ENCODE measurements at regions not wholly inside any gene's neighbourhood (a gene's known extent, or its start where the extent isn't known, plus 50 kb on each side); places are given as distances from the start of the nearest gene placed in this dataset.

GRCh38 chr6:150738092-150738629 lies 127.3 kb upstream of the MTHFD1L start:
- no peaks in the 10 kb centered on the region for H3K9me3 Mint-ChIP-seq
- ATAC-seq (no peak), DNase-seq (no peak)
- no peak overlapping the region for H3K4me3 Mint-ChIP-seq
- H3K27ac Mint-ChIP-seq: no peak overlapping the region
- POLR2A ChIA-PET: no interaction called here
- H3K4me1 Mint-ChIP-seq: peaks cover 0 to 3% (median 0%) of the 10 kb centered on the region in 4 donors
- no peaks in the 10 kb centered on the region for H3K36me3 Mint-ChIP-seq
- H3K27me3 Mint-ChIP-seq: peaks cover 0 to 9% (median 3%) of the 10 kb centered on the region in 5 donors

DNA sequence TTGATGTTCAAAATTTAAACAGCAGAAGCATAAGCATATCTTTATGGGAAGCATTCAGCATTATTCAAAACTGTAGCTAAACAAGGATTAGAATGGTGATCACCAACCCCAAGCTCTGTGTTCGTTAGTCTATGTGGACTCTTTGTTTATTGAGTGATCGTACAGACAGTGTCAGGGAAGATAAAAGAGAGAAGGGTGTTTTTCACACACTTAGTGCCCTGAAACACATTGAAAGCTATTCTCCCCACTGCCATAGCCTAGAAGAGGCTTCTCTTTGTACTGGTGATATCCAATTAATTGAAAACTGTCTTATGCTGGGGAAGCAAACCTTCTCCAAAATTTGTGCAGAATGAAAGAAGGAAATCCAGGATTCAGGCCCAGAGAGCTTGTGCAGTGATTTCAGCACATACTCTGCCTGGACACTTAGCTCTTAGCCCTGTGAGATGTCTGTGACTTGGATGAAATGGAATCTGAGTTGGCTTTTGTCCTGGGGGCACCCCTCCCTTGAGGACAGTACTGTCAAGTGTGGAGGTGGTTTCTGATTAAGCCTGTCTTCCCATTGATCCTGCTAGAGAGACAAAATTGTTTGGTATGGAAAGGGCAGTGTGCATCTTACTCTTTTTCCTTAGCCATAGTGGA lies 125.7 kb upstream of the MTHFD1L start:
- H3K4me1 Mint-ChIP-seq: peaks cover 0 to 3% (median 0%) of the 10 kb centered on the region in 4 donors
- no peak overlapping the region for H3K27ac Mint-ChIP-seq
- POLR2A ChIA-PET: no interaction called here
- no peaks in the 10 kb centered on the region for H3K36me3 Mint-ChIP-seq
- H3K4me3 Mint-ChIP-seq: no peak overlapping the region
- no peak for ATAC-seq
- H3K9me3 Mint-ChIP-seq: no peaks in the 10 kb centered on the region
- H3K27me3 Mint-ChIP-seq: peaks cover 2 to 9% (median 4%) of the 10 kb centered on the region in 5 donors
- no peak for DNase-seq

GRCh38 chr6:150740453-150740852 lies 125.0 kb upstream of the MTHFD1L start:
- Mint-ChIP-seq H3K36me3 (no peaks in the 10 kb centered on the region), H3K4me1 (peaks cover 0 to 3% (median 0%) of the 10 kb centered on the region in 4 donors), H3K27me3 (peaks cover 2 to 9% (median 4%) of the 10 kb centered on the region in 5 donors), H3K9me3 (no peaks in the 10 kb centered on the region), H3K4me3 (no peak overlapping the region), H3K27ac (no peak overlapping the region)
- ATAC-seq (no peak), DNase-seq (no peak)
- POLR2A ChIA-PET: no interaction called here

- POLR2A ChIA-PET: no interaction called here
- H3K4me1 Mint-ChIP-seq: peaks cover 0 to 3% (median 0%) of the 10 kb centered on the region in 4 donors
- no peaks in the 10 kb centered on the region for H3K36me3 Mint-ChIP-seq
- no peak overlapping the region for H3K4me3 Mint-ChIP-seq
- no peaks in the 10 kb centered on the region for H3K9me3 Mint-ChIP-seq
- H3K27ac Mint-ChIP-seq: no peak overlapping the region
- no peak for DNase-seq
- peaks cover 2 to 10% (median 4%) of the 10 kb centered on the region in 5 donors for H3K27me3 Mint-ChIP-seq
- no peak for ATAC-seq
Observed at GRCh38 chr6:150741633-150742200, 123.8 kb upstream of the MTHFD1L start.

DNA sequence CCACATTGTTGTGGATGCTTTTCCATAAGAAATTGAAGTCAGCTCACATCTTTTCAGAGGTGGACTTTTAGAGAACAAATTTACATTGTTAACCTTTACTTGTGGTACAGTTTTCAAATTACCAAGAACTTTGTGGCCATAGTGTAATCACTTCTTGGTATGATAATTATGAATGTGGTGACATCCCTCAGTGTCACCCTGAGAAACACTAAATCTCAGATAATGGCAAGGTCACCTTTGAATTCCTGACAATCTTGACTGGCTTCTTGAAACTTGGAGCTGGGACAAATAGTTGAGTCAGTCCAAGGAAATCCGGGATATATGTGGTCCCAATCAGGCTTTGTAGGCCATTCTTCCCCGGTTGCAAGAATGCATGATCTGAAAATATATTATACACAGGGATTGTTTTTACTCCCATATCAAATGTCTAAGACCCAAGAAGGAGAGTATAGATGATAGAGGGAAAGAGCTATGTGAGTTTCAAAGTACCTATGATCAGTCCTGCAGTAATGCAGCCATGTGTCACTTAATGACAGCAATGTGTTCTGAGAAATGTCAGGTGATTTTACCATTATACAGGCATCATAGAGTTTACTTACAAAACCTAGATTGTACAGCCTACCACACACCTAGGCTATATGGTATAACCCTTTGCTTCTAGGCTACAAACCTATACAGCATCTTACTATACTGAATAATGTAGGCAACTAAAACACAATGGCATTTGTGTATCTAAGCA lies 120.8 kb upstream of the MTHFD1L start:
- no peaks in the 10 kb centered on the region for H3K9me3 Mint-ChIP-seq
- no peak for ATAC-seq

DNA sequence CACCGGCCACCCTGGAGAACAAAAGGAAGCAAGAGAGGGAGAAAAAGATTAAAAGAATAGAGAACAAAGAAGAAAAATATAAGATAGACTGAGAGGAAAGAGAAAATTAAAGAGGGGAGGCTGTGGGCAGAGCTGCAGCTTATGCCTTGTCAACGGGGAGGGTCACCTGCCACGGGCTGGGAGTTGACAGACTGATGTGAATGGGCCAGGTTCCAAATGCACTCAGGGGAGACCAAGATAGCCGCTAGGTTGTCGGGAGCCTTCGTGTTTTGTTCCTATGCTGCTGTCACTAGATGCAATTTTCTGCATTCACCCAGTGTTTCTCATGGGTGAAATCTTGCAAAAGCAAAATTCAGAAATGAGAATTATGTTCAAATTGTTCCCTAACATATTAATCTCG lies 119.6 kb upstream of the MTHFD1L start:
- POLR2A ChIA-PET: no interaction called here
- Mint-ChIP-seq H3K4me1 (peaks cover 0 to 3% (median 0%) of the 10 kb centered on the region in 4 donors), H3K36me3 (no peaks in the 10 kb centered on the region), H3K4me3 (no peak overlapping the region), H3K27ac (no peak overlapping the region), H3K9me3 (no peaks in the 10 kb centered on the region), H3K27me3 (peaks cover 1 to 14% (median 4%) of the 10 kb centered on the region in 5 donors)
- ATAC-seq (no peak), DNase-seq (no peak)

More for the DNA sequence above, 120.8 kb upstream of the MTHFD1L start:
- Mint-ChIP-seq H3K4me3 (no peak overlapping the region), H3K27me3 (peaks cover 2 to 14% (median 4%) of the 10 kb centered on the region in 5 donors), H3K36me3 (no peaks in the 10 kb centered on the region), H3K27ac (no peak overlapping the region), H3K4me1 (peaks cover 0 to 3% (median 0%) of the 10 kb centered on the region in 4 donors)
- no peak for DNase-seq
- POLR2A ChIA-PET: no interaction called here

GRCh38 chr6:150747155-150747554 lies 118.3 kb upstream of the MTHFD1L start:
- ATAC-seq (no peak), DNase-seq (no peak)
- Mint-ChIP-seq H3K36me3 (no peaks in the 10 kb centered on the region), H3K9me3 (no peaks in the 10 kb centered on the region), H3K27me3 (peaks cover 0 to 9% (median 0%) of the 10 kb centered on the region in 5 donors), H3K4me3 (no peak overlapping the region), H3K27ac (no peak overlapping the region), H3K4me1 (no peaks in the 10 kb centered on the region)
- POLR2A ChIA-PET: no interaction called here

DNA sequence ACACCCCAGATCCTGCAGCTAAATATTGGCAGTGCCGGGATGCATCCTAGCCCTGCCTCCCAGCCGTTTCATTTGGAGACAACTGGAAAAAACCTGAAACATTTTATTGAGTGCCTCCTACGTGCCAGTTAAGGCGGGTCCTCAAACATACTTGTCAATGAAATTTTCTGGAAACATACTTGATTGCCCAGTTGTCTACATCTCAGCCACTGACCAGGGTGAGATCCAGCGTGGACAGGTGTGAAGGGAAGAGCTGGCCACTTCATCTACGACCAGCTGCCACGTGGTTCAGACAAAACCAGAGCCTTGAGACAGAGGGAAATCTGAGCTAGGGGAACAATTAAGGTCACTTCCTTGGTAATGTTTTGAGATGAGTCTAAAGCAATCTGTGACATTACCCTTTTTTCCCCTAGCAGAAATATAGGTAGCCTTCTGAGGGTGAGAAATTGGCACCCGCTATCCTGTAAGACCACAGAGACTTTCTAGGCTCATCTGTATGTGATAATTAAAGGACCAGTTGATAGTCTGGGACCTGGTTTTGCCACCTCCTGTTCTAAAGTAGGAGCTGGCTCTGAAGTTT lies 116.3 kb upstream of the MTHFD1L start:
- Mint-ChIP-seq H3K36me3 (no peaks in the 10 kb centered on the region), H3K27me3 (peaks cover 0 to 9% (median 0%) of the 10 kb centered on the region in 5 donors), H3K9me3 (no peaks in the 10 kb centered on the region), H3K4me3 (no peak overlapping the region), H3K27ac (no peak overlapping the region), H3K4me1 (no peaks in the 10 kb centered on the region)
- no peak for DNase-seq
- no peak for ATAC-seq
- POLR2A ChIA-PET: no interaction called here

DNA sequence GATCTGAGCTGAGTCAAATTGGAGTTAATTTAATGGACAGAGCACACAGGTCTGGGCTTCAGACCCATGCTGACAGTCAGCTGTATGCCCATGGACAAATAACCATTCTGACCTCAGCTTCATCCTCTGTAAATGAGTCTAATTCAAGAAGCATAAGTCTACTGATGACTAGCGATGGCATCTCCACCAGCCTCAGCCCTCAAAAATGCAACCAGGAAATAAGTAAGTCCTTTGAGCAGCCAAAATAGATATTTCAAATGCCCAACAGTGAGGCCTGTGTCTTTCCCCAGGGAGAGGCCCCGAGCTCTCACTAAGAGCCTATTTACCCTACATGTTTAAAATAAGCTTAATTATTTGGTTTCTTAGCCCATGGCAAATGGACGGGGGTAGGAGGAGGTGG lies 114.2 kb upstream of the MTHFD1L start:
- no peak for ATAC-seq
- no peaks in the 10 kb centered on the region for H3K36me3 Mint-ChIP-seq
- DNase-seq: no peak
- no peak overlapping the region for H3K4me3 Mint-ChIP-seq
- no peaks in the 10 kb centered on the region for H3K4me1 Mint-ChIP-seq
- POLR2A ChIA-PET: interaction anchor here (0.5 kb wide), 1 partner anchor 19 kb away, joined by 3 read pairs; no protein-coding TSS in a partner anchor
- no peak overlapping the region for H3K27ac Mint-ChIP-seq
- peaks cover 0 to 5% (median 0%) of the 10 kb centered on the region in 5 donors for H3K27me3 Mint-ChIP-seq
- no peaks in the 10 kb centered on the region for H3K9me3 Mint-ChIP-seq

DNA sequence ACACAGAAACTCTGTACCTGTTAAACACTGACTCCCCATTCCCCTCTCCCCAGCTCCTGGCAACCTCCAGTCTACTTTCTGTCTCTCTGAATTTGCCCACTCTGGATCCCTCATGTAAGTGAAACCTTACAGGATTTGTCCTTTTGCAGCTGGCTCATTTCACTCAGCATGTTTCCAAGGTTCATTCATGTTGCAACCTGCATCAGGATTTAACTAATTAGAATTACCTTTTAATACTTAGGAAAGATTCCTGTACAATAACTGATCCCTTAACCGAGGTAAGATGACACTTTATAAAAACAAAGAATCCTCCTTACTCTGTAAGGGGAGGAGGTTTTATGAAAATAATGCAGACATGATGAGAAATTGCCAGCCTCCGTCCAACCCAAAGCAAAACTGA lies 113.1 kb upstream of the MTHFD1L start:
- Mint-ChIP-seq H3K4me1 (no peaks in the 10 kb centered on the region), H3K4me3 (no peak overlapping the region), H3K27me3 (peaks cover 0 to 5% (median 0%) of the 10 kb centered on the region in 5 donors), H3K9me3 (no peaks in the 10 kb centered on the region), H3K36me3 (no peaks in the 10 kb centered on the region), H3K27ac (no peak overlapping the region)
- POLR2A ChIA-PET: no interaction called here
- DNase-seq (no peak), ATAC-seq (no peak)

DNA sequence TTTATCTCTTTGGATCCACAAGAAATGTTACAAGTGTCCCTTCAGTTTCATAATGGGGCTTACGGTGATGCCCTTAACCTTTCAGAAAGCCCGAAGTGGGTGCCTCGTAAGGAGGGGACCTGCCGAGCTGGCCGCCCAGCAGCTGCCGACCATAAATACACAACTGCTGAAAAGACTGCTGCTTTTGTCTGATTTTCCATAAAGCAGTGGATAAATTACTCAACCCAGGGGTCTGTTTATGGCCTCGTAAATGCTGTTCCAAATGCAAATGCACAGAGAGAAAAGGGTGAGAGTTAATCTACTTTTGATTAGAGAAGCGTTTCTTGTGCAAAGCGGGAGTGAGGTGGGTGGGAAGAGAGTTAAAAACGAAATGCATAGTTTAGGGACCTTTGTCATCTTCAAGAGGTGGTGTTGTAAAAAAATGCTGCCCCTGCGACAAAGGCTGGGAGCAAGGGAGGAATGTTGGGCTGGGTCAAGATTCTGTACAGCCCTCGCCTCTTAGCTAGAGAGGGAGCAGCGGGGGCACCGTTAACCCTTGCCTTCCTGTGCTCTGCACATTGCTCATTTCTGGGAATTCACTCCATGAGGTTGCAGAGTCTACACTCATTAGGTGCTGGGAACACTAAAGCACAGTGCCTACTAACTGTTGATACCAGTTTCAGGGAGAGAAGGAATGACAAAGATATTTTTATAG lies 112.0 kb upstream of the MTHFD1L start:
- no peaks in the 10 kb centered on the region for H3K36me3 Mint-ChIP-seq
- POLR2A ChIA-PET: no interaction called here
- H3K27ac Mint-ChIP-seq: no peak overlapping the region
- no peaks in the 10 kb centered on the region for H3K27me3 Mint-ChIP-seq
- no peaks in the 10 kb centered on the region for H3K4me1 Mint-ChIP-seq
- no peaks in the 10 kb centered on the region for H3K9me3 Mint-ChIP-seq
- DNase-seq: no peak
- H3K4me3 Mint-ChIP-seq: no peak overlapping the region
- ATAC-seq: no peak

DNA sequence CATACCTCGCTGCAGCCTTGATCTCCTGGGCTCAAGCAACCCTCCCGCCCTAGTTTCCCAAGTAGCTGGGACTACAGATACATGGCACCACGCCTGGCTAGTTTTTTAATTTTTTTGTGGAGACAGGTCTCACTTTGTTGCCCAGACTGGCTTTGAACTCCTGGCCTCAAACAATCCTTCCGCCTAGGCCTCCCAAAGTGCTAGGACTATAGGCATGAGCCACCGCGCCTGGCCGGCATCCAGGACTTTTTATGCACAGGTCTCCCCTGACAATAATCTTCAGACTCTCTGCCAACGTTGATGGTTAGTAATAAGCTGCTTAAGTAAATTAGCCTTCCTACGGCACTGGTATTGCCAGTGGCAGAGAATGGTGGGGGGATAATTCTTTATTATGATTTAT lies 110.5 kb upstream of the MTHFD1L start:
- Mint-ChIP-seq H3K9me3 (no peaks in the 10 kb centered on the region), H3K27ac (no peak overlapping the region), H3K4me1 (no peaks in the 10 kb centered on the region), H3K27me3 (no peaks in the 10 kb centered on the region), H3K36me3 (no peaks in the 10 kb centered on the region), H3K4me3 (no peak overlapping the region)
- POLR2A ChIA-PET: no interaction called here
- DNase-seq: no peak
- ATAC-seq: no peak

All from naive thymus-derived CD8-positive, alpha-beta T cell (primary cell).